ENCODE measurements at regions not wholly inside any gene's neighbourhood (a gene's known extent, or its start where the extent isn't known, plus 50 kb on each side); places are given as distances from the start of the nearest gene placed in this dataset.
"Not testable (repeated sequence)": the region's sequence is repeated elsewhere in the genome, so short reads cannot be mapped to it uniquely, and the experiment has no call there.

- no peak for DNase-seq
Observed at GRCh38 chr4:138487230-138487629, 245.1 kb upstream of the SLC7A11 start.

GRCh38 chr4:138485498-138485897 is 243.3 kb upstream of the SLC7A11 start:
- no peak for DNase-seq

- DNase-seq: no peak
Observed at GRCh38 chr4:138475116-138475515, 233.0 kb upstream of the SLC7A11 start.

- no peak for DNase-seq
Observed at GRCh38 chr4:138473339-138473738, 231.2 kb upstream of the SLC7A11 start.

- DNase-seq: no peak
Observed at GRCh38 chr4:138460477-138461414, 218.6 kb upstream of the SLC7A11 start.

GRCh38 chr4:138458751-138459150 is 216.6 kb upstream of the SLC7A11 start:
- DNase-seq: no peak

- not testable (repeated sequence) for DNase-seq
Observed at GRCh38 chr4:138456349-138456748, 214.2 kb upstream of the SLC7A11 start.

GRCh38 chr4:138455097-138455496 is 212.9 kb upstream of the SLC7A11 start:
- no peak for DNase-seq

GRCh38 chr4:138452826-138453225 is 210.7 kb upstream of the SLC7A11 start:
- no peak for DNase-seq

- DNase-seq: no peak
Observed at GRCh38 chr4:138451276-138451663, 209.1 kb upstream of the SLC7A11 start.

GRCh38 chr4:138450546-138451275 is 208.6 kb upstream of the SLC7A11 start:
- no peak for DNase-seq

- no peak for DNase-seq
Observed at GRCh38 chr4:138449938-138450337, 207.8 kb upstream of the SLC7A11 start.

- no peak for DNase-seq
Observed at GRCh38 chr4:138448169-138448568, 206.0 kb upstream of the SLC7A11 start.

- DNase-seq: no peak
Observed at GRCh38 chr4:138446456-138446855, 204.3 kb upstream of the SLC7A11 start.

GRCh38 chr4:138445098-138445497 is 202.9 kb upstream of the SLC7A11 start:
- DNase-seq: no peak

- DNase-seq: no peak
Observed at GRCh38 chr4:138444260-138444659, 202.1 kb upstream of the SLC7A11 start.

GRCh38 chr4:138439143-138439581 is 197.0 kb upstream of the SLC7A11 start:
- DNase-seq: no peak

GRCh38 chr4:138438608-138439007 is 196.5 kb upstream of the SLC7A11 start:
- no peak for DNase-seq

GRCh38 chr4:138437263-138437851 is 195.2 kb upstream of the SLC7A11 start:
- no peak for DNase-seq

- DNase-seq: not testable (repeated sequence)
Observed at GRCh38 chr4:138435733-138436132, 193.6 kb upstream of the SLC7A11 start.

- DNase-seq: not testable (repeated sequence)
Observed at GRCh38 chr4:138435046-138435445, 192.9 kb upstream of the SLC7A11 start.

- no peak for DNase-seq
Observed at GRCh38 chr4:138428611-138429010, 186.5 kb upstream of the SLC7A11 start.

- DNase-seq: no peak
Observed at GRCh38 chr4:138426786-138427185, 184.6 kb upstream of the SLC7A11 start.

- DNase-seq: no peak
Observed at GRCh38 chr4:138420471-138420870, 178.3 kb upstream of the SLC7A11 start.

Data from NCI-H1105 treated with DMSO at 0.1 percent for 48 hours (cell line).